ENCODE measurements at regions not wholly inside any gene's neighbourhood (a gene's known extent, or its start where the extent isn't known, plus 50 kb on each side); places are given as distances from the start of the nearest gene placed in this dataset.

DNA sequence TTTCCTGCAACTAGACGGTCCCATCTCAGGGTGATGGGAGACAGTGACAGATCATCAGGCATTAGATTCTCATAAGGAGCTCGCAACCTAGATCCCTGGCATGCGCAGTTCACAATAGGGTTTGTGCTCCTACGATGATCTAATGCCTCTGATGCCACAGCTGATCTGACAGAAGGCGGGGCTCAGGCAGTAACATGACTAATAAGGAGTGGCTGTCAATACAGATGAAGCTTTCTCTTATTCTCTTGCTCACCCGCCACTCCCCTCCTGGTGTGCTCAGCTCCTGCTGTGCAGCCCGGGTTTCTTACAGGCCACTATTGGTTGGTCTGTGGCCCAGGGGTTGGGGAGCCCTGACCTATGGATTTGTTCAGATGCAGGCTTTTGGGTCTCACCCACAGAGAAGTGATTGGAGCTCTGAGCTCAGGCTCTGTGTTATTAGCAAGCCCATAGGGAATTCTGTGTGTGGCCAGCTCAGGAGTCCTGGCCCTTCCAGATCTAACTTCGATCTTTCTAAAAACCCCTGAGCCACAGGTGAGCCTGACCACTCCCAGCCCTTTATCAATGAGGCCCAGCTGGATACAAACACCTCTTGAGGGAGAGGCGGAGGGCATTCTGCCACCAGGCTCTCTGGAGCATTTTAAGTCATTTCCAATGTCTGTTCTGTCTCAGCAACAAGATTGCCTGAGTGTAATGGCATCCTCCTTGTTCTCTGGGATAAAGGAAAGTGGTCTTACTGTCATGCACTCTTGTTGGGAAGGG is 351.8 kb downstream of the BUD13 start:
- Mint-ChIP-seq H3K27ac (no peak overlapping the region), H3K9me3 (no peaks in the 10 kb centered on the region), H3K4me3 (no peak overlapping the region), H3K36me3 (ENCODE audit: insufficient read depth) (no peaks in the 10 kb centered on the region), H3K4me1 (ENCODE audit: low read depth in 2 of 2) (no peaks in the 10 kb centered on the region), H3K27me3 (peaks cover 45 to 84% of the 10 kb centered on the region in 2 donors)
- DNase-seq (no peak), ATAC-seq (replicated peaks) (no peak)

DNA sequence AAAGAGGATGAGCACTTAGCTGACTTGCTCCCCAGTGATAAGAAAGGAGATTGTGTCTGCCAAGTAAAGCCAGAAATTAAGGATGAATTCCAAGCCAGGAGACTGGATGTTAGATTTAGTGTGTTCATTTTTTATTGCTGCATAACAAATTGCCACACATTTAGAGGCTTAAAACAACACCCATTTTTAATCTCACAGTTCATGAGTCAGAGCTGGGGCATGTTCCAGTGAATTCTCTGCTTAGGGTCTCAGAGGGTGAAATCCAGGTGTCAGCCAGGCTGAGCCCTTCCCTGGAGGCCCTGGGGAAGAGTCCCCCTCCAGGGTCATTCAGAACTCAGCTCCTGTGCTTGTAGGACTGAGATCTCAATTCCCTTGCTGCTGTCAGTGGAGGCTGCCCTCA is 352.8 kb downstream of the BUD13 start:
- Mint-ChIP-seq H3K27ac (no peak overlapping the region), H3K9me3 (no peaks in the 10 kb centered on the region), H3K36me3 (ENCODE audit: insufficient read depth) (no peaks in the 10 kb centered on the region), H3K4me1 (ENCODE audit: low read depth in 2 of 2) (no peaks in the 10 kb centered on the region), H3K4me3 (no peak overlapping the region), H3K27me3 (peaks cover 47 to 91% of the 10 kb centered on the region in 2 donors)
- no peak for DNase-seq
- no peak for ATAC-seq (replicated peaks)

DNA sequence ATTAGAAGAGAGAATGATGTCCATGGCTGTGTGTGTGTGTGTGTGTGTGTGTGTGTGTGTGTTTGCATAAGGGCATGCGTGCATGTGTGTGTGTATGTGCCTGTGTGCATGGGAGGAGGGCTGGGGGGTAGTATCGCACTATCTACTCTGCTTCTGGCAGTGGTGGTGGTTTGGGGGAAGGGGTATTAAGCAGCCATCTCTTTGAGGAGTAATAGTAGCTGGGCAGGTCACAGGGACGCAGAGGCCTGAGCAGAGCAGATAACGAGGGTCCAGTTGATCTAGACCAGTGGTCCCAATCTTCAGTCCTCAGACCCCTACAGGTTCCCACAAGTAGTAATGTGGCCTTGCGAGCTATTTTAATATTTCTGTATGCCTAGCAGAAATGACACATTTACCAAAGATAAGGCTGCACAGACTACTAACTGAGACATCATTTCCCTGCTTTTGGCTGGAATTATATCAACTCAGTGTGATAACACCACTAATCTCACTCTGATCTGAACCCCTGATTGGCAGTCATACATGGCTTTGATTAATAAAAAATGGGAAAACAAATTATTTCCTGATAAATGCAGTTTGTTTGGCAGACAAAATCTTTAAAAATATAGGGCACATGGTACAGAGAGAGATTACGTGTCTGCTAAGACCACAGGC is 354.3 kb downstream of the BUD13 start:
- Mint-ChIP-seq H3K4me1 (ENCODE audit: low read depth in 2 of 2) (no peaks in the 10 kb centered on the region), H3K4me3 (no peak overlapping the region), H3K36me3 (ENCODE audit: insufficient read depth) (no peaks in the 10 kb centered on the region), H3K27me3 (peaks cover 47 to 88% of the 10 kb centered on the region in 2 donors), H3K9me3 (no peaks in the 10 kb centered on the region), H3K27ac (no peak overlapping the region)
- no peak for ATAC-seq (replicated peaks)
- DNase-seq = no peak

DNA sequence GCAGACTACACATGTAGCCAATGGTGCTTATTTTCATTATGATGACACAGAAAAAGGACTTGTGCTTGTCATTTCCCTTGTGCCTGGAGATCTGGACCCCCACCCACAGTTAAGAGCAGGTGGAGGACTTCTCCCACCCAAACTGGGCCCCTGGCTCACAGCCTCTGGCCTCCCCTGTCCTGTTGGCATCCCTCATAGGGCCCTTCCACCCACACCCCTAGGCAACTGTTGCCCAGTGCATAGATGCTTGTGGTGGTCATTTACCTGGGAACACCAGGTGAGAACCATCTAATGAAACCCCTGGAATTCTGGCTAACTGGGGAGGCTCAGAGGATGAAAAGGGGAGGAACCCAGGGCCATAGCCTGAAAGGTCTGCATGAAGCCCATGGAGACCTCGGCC is 355.9 kb downstream of the BUD13 start:
- Mint-ChIP-seq H3K27ac (no peak overlapping the region), H3K27me3 (peaks cover 56 to 88% of the 10 kb centered on the region in 2 donors), H3K36me3 (ENCODE audit: insufficient read depth) (no peaks in the 10 kb centered on the region), H3K4me3 (no peak overlapping the region), H3K4me1 (ENCODE audit: low read depth in 2 of 2) (no peaks in the 10 kb centered on the region), H3K9me3 (no peaks in the 10 kb centered on the region)
- DNase-seq (no peak), ATAC-seq (replicated peaks) (no peak)

DNA sequence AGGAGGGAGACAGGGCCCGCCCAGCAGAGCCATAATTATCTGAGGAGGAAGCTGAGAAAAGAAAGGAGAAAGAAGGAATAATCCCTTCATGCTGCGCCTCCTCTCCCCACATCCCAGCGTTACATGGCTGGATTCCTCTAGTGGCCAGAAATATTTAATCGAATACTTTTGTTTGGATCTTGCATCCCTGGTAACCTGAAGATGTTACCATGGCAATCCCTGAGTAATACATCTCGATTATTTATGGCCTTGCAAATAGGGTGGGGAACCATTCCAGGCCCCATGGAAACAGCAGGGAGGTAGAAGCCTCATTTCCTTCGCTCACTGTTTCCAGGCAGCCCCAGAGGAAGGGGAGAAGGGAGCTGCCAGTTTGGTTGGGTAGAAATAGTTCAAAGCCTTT is 357.7 kb downstream of the BUD13 start:
- Mint-ChIP-seq H3K9me3 (no peaks in the 10 kb centered on the region), H3K36me3 (ENCODE audit: insufficient read depth) (no peaks in the 10 kb centered on the region), H3K4me1 (ENCODE audit: low read depth in 2 of 2) (no peaks in the 10 kb centered on the region), H3K4me3 (no peak overlapping the region), H3K27ac (no peak overlapping the region), H3K27me3 (peaks cover 60 to 71% of the 10 kb centered on the region in 2 donors)
- ATAC-seq (replicated peaks) (no peak), DNase-seq (no peak)

DNA sequence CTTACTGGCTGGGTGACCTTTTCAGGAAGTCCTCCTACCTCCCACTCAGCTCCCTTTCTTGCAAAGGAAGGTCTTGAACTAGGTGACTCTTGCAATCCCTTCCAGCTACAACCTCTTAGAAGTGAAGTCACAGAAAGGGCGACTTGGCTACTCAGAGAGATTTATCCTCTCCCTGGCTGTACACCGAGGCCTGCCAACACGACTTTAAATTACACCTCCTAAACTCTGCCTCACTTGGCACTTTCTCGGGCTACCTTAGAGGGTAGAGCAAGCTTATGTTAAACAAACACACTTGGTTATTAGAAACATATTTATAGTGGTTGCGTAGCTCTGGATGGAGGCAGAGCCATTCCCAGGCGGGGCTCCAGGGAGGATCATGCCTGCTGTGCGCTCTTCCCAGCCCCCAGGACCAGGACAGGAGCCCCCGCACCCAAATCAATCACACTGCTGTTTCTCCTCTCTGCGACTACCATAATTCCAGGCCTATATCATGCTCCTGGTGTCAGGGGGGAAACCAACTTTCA is 358.4 kb downstream of the BUD13 start:
- H3K4me1 Mint-ChIP-seq (ENCODE audit: low read depth in 2 of 2) = no peaks in the 10 kb centered on the region
- no peaks in the 10 kb centered on the region for H3K9me3 Mint-ChIP-seq
- no peak overlapping the region for H3K4me3 Mint-ChIP-seq
- no peak for DNase-seq
- no peak for ATAC-seq (replicated peaks)
- H3K27me3 Mint-ChIP-seq = peaks cover 55 to 64% of the 10 kb centered on the region in 2 donors
- H3K27ac Mint-ChIP-seq = no peak overlapping the region
- H3K36me3 Mint-ChIP-seq (ENCODE audit: insufficient read depth) = no peaks in the 10 kb centered on the region

DNA sequence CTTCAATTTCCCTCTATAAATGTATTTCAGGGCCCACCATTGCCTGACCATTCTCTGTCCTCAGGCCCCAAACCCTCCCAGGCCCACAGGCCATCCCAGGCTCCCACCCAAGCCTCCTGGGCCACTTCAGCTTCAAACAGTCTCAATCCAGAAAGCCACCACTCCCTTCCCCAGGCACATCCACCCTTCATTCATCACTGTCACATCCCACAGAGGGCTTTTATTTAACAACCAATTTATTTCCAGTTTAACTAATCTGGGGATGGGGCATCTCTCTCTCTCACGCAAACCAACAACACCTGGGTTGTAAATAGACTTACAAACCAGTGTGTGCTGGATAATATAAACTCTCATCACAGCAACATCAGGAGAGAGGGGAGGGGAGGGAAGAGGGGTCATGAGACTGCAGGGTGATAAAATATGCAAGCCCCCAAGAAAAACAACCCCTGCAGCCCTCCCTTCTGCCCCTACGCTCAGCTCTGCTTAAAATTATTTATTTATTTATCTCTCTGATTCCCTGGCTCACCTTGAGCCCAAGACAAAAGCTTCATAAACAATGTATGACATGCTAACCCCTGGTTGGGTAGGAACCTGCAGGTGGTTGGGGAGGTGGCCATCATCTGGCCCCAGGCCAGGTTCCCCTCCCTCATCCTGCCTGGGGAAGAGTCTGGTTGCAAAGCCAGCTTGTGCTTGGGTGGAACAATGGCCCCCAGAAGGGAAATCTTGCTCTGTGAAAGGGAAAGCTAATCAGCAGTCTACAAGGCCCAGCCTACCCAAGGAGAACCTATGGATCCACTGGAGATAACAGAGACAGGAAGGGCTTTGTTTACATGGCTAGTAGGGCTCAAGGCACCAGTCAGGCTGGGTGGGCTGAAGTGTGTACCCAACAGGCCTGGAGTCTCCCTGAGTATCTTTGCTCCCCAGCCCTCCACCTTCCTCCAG is 359.2 kb downstream of the BUD13 start:
- DNase-seq (no peak), ATAC-seq (replicated peaks) (no peak)
- H3K9me3 Mint-ChIP-seq = no peaks in the 10 kb centered on the region
- no peak overlapping the region for H3K27ac Mint-ChIP-seq
- no peaks in the 10 kb centered on the region for H3K36me3 Mint-ChIP-seq (ENCODE audit: insufficient read depth)
- no peaks in the 10 kb centered on the region for H3K4me1 Mint-ChIP-seq (ENCODE audit: low read depth in 2 of 2)
- H3K27me3 Mint-ChIP-seq = peaks cover 55 to 58% of the 10 kb centered on the region in 2 donors
- no peak overlapping the region for H3K4me3 Mint-ChIP-seq

DNA sequence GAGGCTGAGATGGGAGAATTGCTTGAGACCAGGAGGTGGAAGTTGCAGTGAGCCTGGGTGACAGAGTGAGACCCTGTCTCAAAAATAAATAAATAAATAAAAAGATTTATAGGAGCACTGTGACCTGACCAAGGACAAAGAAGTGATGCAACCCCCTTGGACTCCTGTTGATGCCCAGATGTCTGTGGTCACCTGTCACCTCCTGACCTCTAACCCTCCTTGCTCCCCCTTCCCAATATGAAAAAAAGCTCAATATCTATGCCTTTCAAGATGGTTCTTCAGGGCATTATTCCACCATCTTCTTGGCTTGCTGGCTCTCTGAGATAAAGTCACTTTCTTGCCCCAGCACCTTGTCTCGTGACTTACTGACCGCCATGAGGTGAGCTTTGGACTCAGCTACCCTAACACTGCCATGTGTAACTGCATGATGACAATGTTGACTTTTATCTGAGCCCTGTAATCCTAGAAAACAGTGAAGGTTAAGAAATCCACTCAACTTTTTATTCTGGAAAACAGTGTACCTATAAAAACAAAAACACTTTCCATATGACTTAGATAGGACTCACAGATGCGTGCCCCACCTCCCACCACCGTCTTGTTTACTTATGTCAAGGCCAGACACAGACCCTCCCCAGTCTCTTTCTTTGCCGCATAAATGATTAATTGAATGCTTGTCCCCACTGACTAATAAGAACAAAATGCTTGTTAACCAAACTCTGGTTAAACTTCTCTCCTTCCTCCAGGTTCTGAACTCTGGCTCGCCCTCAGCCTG is 360.5 kb downstream of the BUD13 start:
- no peaks in the 10 kb centered on the region for H3K4me1 Mint-ChIP-seq (ENCODE audit: low read depth in 2 of 2)
- H3K36me3 Mint-ChIP-seq (ENCODE audit: insufficient read depth) = no peaks in the 10 kb centered on the region
- DNase-seq (no peak), ATAC-seq (replicated peaks) (no peak)
- H3K27ac Mint-ChIP-seq = no peak overlapping the region
- H3K27me3 Mint-ChIP-seq = peaks cover 48 to 49% of the 10 kb centered on the region in 2 donors
- no peak overlapping the region for H3K4me3 Mint-ChIP-seq
- H3K9me3 Mint-ChIP-seq = no peaks in the 10 kb centered on the region

DNA sequence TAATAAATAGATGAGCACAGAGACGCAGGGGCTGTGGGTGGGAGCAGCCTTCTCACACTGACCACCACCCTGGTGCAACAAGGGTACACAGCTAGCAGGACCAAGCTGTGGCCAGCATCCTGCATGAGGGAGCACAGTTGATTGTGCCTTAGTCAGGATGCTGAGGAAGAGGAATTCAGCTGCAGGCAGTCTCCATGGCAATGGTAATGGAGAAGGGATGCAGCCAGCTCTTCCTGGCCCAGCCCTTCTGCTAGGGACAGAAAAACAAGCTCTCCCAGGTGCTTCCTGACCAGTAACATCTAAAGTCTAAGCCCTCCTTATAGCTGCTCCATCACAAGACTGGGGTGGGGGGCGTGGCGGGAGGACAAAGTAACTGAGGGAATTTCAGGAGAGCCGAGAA is 363.5 kb downstream of the BUD13 start:
- no peak overlapping the region for H3K27ac Mint-ChIP-seq
- H3K9me3 Mint-ChIP-seq = no peaks in the 10 kb centered on the region
- H3K36me3 Mint-ChIP-seq (ENCODE audit: insufficient read depth) = no peaks in the 10 kb centered on the region
- peaks cover 27 to 31% of the 10 kb centered on the region in 2 donors for H3K27me3 Mint-ChIP-seq
- no peak overlapping the region for H3K4me3 Mint-ChIP-seq
- H3K4me1 Mint-ChIP-seq (ENCODE audit: low read depth in 2 of 2) = no peaks in the 10 kb centered on the region
- ATAC-seq (replicated peaks) (no peak), DNase-seq (no peak)

DNA sequence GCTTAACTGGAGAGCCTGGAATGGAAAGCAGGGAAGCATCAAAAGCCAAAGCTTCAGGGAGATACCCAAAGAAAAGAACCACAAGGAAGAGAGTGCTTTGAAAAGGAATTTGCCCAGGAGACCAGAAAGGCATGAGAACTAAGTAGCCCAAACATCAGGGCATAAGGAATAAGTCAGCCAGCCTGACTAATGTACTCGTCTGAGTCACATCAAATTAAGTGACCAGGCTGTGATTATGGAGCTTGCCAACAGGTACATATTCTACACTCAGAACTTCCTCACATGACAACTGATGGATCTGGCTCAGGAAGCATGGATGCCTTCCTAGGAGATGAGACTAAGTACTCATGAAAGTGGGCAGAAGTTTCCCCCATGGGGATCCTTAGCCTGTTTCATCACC is 366.7 kb downstream of the BUD13 start:
- peaks cover 11 to 13% of the 10 kb centered on the region in 2 donors for H3K27me3 Mint-ChIP-seq
- H3K4me1 Mint-ChIP-seq (ENCODE audit: low read depth in 2 of 2) = no peaks in the 10 kb centered on the region
- ATAC-seq (replicated peaks) = no peak
- H3K36me3 Mint-ChIP-seq (ENCODE audit: insufficient read depth) = no peaks in the 10 kb centered on the region
- no peak overlapping the region for H3K27ac Mint-ChIP-seq
- no peak for DNase-seq
- no peaks in the 10 kb centered on the region for H3K9me3 Mint-ChIP-seq
- no peak overlapping the region for H3K4me3 Mint-ChIP-seq

DNA sequence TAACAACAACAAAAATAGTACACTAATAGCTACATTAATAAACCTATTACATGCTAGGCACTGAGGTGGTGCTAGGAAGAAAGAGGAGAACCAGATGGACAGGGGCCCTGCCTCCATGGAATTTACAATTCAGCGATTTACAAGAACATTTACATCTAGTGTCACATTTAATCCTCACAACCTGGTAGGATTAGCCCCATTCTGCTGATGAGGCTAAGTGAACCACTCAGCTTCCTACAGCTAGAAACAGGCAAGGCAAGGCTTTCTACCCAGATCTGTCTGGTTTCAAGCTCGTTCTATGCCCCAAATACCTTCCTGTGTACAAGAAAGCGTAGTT is 368.4 kb downstream of the BUD13 start:
- Mint-ChIP-seq H3K36me3 (ENCODE audit: insufficient read depth) (no peaks in the 10 kb centered on the region), H3K27ac (no peak overlapping the region), H3K4me1 (ENCODE audit: low read depth in 2 of 2) (no peaks in the 10 kb centered on the region), H3K27me3 (peaks cover 9 to 11% of the 10 kb centered on the region in 2 donors), H3K4me3 (no peak overlapping the region), H3K9me3 (no peaks in the 10 kb centered on the region)
- ATAC-seq (replicated peaks) (no peak), DNase-seq (no peak)

DNA sequence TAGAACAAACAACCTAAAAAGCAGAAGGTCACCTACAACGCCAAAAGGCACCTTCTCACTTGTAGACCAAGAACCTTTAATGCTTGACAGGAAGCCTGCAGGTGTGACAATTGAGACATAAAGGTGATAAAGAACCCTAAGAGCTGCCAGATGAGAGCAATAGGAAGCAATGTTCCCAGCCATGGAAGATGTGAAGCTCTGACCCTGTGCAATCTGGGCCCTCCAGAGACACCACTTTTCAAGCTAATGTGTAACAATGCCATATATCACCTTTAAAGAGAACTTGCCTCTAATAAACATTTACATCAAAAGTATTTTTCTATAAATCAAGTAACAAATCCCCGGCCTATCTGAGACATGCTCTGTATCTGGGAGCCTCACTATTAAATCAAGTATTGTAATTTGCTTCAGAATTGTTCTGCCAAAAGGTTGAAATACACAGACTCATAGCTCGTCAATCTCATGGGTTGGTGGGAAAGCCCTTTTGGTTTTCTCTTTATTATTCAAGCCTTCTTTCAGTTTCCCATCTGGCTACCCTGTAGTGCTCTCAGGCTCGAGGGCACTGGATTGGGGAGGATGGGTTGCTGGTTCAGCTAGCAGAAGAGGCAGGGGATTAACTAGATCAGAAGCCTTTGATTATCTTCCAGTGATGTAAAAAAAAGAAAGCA is 368.9 kb downstream of the BUD13 start:
- DNase-seq (no peak), ATAC-seq (replicated peaks) (no peak)
- H3K27me3 Mint-ChIP-seq = peaks cover 10 to 13% of the 10 kb centered on the region in 2 donors
- no peak overlapping the region for H3K4me3 Mint-ChIP-seq
- no peaks in the 10 kb centered on the region for H3K9me3 Mint-ChIP-seq
- H3K4me1 Mint-ChIP-seq (ENCODE audit: low read depth in 2 of 2) = no peaks in the 10 kb centered on the region
- no peaks in the 10 kb centered on the region for H3K36me3 Mint-ChIP-seq (ENCODE audit: insufficient read depth)
- no peak overlapping the region for H3K27ac Mint-ChIP-seq

All from effector memory CD8-positive, alpha-beta T cell (primary cell).